NCI-H1417 (cell line): ENCODE measurements at regions not wholly inside any gene's neighbourhood (a gene's known extent, or its start where the extent isn't known, plus 50 kb on each side); places are given as distances from the start of the nearest gene placed in this dataset.

Experiments used
- DNase-seq, 3 experiments: peaks; one replicate each; lab custom pipeline; 2025; lab: John Stamatoyannopoulos, UW

DNA sequence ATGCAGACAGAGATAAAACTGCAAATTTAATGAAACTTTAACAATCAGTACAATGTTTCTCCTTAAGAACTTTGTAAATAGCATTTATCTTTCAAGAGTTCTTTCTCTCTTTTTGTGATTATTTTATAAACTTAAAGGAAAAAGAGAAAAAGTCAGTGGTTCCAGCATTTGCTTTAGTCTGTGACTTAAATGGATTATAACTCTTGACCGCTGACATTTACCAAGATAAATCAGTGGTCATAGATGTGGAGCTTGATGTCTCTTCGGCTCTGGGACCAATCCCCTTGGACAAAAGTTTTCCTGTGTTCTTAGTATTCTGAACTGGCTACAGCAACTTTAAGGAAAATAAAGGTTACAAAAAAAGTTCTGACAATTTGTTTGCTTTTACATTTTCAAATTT lies 162.6 kb downstream of the TM9SF2 start:
- peak in 2 of 3 experiments; percentile 50 to 83 for DNase-seq

- peak in 2 of 3 experiments; percentile 80 to 87 for DNase-seq
Observed at GRCh38 chr13:99663185-99663825, 162.0 kb downstream of the TM9SF2 start.

DNA sequence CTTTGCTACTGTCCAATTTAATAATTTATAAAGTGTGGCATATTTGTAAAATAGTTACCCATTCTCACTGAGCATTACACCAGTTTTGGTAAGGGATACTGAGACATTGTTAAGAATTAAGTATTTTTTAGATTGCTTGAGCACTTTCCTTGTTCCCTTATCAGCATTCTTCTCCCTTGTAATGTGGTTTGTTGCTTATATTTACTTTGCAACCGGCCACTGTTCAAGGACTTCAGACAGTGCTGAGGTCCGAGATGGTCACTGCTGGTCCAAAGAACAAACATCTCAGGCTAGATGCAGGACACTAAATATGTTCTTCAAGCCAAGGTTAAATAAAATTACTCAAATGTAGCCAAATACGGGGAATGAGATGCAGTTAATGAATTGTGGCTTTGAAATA lies 161.4 kb downstream of the TM9SF2 start:
- DNase-seq = peak in 2 of 3 experiments; percentile 70 to 86

DNA sequence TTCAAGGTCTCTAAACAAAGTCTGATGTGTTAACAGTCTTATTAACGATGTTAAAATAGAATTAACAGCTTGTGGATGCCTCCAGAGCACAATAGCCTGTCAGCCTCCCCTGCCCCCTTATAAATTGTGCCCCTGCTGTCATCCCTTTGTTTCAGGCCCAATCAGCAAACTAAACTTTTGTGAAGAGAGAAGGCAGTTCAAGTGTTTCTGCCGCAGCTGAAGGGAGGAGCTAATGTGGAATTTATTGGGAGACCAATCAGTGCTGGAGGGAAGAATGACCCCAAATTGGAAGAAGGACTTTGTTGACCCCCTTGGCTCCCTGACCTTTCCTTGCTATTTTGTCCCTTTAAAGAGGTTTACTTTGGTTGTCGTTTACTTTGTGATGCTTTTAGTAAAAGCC lies 160.5 kb downstream of the TM9SF2 start:
- DNase-seq = peak in 2 of 3 experiments; percentile 86 to 94

- peak in 2 of 3 experiments; percentile 79 to 92 for DNase-seq
Observed at GRCh38 chr13:99659866-99660554, 158.7 kb downstream of the TM9SF2 start.

GRCh38 chr13:99659226-99659625 lies 158.0 kb downstream of the TM9SF2 start:
- DNase-seq = peak; percentile 78 to 94 (median 89)

GRCh38 chr13:99658261-99658991 lies 157.2 kb downstream of the TM9SF2 start:
- DNase-seq = peak; percentile 75 to 97 (median 97)

GRCh38 chr13:99657848-99658260 lies 156.6 kb downstream of the TM9SF2 start:
- DNase-seq = peak in 2 of 3 experiments; percentile 95 to 96

- DNase-seq = peak in 2 of 3 experiments; percentile 64 to 88
Observed at GRCh38 chr13:99656844-99657381, 155.6 kb downstream of the TM9SF2 start.

DNA sequence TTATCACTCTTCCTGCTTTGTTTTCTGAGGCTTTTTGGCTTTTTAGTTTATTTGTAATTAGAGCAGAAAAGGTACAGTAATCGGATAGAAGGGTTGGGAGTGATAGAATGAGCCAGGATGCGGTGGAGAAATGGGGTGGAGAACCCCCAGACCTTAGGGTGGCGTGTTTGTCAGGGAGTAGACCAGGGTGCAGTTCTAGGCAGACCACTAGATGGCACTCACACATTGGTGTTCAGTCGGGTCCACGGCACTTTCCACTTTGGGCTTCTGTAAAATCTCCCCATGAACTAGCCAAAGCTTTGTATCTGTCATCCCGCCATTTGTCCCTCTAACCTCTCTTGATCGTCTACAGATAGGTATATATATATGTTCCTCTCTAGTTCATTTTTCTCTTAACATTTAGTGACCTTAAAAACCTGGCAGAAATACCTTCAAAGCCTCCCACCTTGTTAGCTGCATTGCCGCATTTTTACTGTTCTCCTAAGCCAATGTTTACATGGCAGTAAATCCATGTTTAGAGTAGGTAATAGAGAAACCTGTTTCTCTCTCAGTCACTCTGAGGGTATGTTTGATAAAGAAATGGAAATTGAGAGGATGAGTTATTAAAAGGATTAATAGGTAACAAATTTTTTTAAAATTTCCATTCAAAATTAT lies 154.9 kb downstream of the TM9SF2 start:
- DNase-seq = peak; percentile 84 to 97 (median 88)

DNA sequence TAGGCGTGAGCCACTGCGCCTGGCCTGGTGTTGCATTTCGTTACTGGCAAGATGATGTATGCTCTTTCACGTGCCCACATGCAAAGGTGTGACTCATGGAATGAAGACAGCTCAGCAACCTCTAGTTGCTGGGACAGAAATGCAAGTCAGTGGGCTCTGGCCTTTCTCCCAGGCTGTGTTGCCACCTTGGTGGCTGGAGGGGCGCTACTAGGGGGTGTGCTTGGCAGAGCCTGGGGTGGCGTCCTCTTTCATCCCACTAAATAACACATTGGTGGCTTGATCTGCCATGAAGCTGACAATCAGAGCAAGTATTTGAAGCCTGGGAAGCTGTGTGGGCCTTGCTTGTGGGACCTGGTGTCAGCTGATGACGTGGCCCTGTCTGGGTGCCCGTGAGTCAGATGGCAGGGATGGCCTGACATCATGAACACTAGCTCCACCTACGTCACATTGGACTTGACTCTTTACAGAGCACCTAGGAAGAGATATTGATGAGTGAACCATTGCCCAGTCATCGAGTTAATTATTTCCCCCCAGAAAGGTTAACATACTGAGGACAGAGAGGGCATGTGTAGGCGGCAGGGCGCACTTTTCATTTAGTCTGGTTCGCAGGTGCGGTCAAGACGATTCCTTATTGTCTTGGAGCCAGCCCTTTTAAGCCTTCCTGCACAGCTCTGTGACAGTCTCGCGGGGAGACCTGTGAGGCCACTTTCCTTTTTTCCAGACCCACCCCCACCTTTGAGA lies 154.2 kb downstream of the TM9SF2 start:
- no peak for DNase-seq

GRCh38 chr13:99654076-99654475 lies 152.8 kb downstream of the TM9SF2 start:
- no peak for DNase-seq

- peak in 1 of 3 experiments; percentile 31 for DNase-seq
Observed at GRCh38 chr13:99653526-99653925, 152.3 kb downstream of the TM9SF2 start.

DNA sequence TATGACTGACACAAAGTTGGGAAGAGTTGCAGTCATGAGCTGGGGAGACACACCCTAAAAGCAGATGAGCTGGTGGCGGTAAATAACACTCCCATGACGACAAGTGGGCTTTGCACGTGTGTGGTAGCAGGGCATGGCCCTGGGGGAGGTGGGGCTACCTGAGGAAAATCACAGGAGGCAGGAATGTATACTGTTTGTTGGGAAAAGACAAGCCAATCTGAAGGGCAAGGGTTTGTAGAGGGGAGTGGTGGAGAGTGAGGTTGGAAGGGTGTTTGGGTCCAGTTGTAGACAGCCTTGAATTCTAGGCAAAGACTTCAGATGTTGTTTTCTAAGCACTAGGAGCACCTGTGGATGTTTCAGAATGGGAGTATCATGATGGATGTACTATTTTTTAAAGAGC lies 151.6 kb downstream of the TM9SF2 start:
- no peak for DNase-seq

GRCh38 chr13:99652141-99652540 lies 150.9 kb downstream of the TM9SF2 start:
- no peak for DNase-seq

DNA sequence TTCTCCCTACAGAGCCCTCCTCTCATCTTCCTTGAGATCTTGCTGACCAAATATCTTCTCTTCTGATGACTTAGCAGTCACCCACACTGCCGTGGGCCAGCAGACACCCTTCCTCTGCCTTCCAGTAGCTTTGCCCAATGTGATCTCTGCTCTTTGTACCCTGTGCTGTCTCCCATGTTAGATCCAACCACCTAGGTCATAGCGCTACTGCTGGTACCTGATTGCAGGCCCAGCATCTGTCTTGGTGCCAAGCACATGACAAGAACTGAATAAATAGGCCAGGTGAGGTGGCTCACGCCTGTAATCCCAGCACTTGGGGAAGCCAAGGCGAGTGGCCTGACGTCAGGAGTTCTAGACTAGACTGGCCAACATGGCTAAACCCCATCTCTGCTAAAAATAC lies 149.7 kb downstream of the TM9SF2 start:
- no peak for DNase-seq

DNA sequence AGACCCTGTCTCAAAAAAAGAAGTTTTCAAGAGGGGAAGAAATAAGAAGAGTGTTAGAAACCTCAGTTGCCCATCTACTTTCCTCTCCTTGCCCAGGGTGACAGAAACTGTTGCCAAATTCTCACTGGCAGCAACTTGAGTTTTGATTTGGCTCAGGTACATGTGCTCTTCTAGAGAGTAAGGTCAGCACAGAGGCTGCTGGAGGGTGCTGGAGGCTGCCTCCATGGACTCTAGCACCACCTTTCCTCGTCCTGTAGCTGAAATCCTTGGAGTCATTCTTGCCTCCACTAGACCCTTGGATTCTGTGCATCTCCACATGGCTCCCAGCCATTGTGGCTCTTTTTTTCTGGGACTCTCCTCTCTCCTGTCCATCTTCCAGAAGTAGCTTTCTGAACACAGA lies 149.1 kb downstream of the TM9SF2 start:
- DNase-seq = no peak

DNA sequence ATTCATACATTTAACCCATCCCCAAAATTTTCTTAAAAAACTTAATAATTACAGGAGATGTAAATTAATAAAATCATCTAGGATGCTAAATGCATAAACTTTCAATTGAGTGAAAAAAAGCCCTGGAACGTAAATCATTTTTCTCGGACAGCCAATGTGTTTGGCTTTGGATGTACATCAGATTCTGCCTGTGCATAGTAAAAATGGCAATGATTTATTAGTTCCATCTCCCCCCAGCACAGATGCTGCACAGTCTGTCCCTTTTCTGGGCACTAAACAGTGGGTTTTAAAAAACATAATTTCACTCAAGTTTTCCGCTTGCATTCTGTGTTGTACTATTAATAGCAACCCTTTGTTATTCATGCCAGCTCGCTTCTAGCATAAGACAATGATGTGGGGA lies 147.7 kb downstream of the TM9SF2 start:
- DNase-seq = peak in 1 of 3 experiments; percentile 44

GRCh38 chr13:99648066-99648665 lies 146.9 kb downstream of the TM9SF2 start:
- DNase-seq = no peak

GRCh38 chr13:99647596-99647985 lies 146.3 kb downstream of the TM9SF2 start:
- no peak for DNase-seq
